ENCODE measurements at regions not wholly inside any gene's neighbourhood (a gene's known extent, or its start where the extent isn't known, plus 50 kb on each side); places are given as distances from the start of the nearest gene placed in this dataset.

DNA sequence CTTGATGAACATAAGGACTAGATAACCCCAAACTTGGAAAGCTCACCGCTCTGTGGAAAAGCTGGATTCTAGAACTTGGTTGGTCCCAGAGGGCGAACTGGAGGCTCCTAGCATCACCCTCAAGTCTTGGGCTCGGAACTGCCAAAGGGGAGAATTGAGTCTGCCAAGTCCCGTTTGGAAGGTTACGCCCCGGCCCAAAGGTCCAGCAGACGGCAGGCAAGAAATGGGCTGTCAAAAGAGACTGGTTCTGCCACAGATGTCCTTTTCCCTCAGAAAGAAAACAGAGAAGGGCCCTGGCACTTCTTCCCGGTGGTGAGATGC is 182.2 kb downstream of the ANAPC1 start:
- TF ChIP-seq EZH2phosphoT487 (IDR thresholded peaks at IDR 0.05; ENCODE audit: borderline replicate concordance, low read depth) (no peak), CHD2 (IDR thresholded peaks at IDR 0.05; ENCODE audit: low read length, partially characterized antibody) (no peak), TAF1 (IDR thresholded peaks at IDR 0.05; ENCODE audit: borderline replicate concordance, low read depth, low read length) (no peak), RAD21 (IDR thresholded peaks at IDR 0.05; ENCODE audit: low read length) (no peak), SIN3A (IDR thresholded peaks at IDR 0.05; ENCODE audit: borderline replicate concordance, low read depth, low read length) (no peak), SMC3 (IDR thresholded peaks at IDR 0.05; ENCODE audit: low read depth, low read length) (no peak)
- TF ChIP-seq, protein P1, sequence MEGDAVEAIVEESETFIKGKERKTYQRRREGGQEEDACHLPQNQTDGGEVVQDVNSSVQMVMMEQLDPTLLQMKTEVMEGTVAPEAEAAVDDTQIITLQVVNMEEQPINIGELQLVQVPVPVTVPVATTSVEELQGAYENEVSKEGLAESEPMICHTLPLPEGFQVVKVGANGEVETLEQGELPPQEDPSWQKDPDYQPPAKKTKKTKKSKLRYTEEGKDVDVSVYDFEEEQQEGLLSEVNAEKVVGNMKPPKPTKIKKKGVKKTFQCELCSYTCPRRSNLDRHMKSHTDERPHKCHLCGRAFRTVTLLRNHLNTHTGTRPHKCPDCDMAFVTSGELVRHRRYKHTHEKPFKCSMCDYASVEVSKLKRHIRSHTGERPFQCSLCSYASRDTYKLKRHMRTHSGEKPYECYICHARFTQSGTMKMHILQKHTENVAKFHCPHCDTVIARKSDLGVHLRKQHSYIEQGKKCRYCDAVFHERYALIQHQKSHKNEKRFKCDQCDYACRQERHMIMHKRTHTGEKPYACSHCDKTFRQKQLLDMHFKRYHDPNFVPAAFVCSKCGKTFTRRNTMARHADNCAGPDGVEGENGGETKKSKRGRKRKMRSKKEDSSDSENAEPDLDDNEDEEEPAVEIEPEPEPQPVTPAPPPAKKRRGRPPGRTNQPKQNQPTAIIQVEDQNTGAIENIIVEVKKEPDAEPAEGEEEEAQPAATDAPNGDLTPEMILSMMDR (IDR thresholded peaks at IDR 0.05): no peak
